Left ventricle myocardium inferior (tissue), 1 donor: ENCODE measurements at regions not wholly inside any gene's neighbourhood (a gene's known extent, or its start where the extent isn't known, plus 50 kb on each side); places are given as distances from the start of the nearest gene placed in this dataset.

Source experiments
- DNase-seq: peaks from one replicate; pipeline ENCODE4 v3.0.0-alpha.2; 2020
- H3K27ac ChIP-seq: fragments of 200-600 bp; replicated peaks from 2 replicates; pipeline ENCODE4 v1.8.0; 2021
- H3K27me3 ChIP-seq: fragments of 200-600 bp; 2 replicates; pipeline ENCODE4 v1.8.0; 2021; ENCODE audit warnings: low read depth
- H3K36me3 ChIP-seq: fragments of 200-600 bp; 2 replicates; pipeline ENCODE4 v1.8.0; 2021
- H3K4me1 ChIP-seq: fragments of 200-600 bp; 2 replicates; pipeline ENCODE4 v1.8.0; 2021
- H3K4me3 ChIP-seq: fragments of 200-600 bp; 2 replicates; pipeline ENCODE4 v1.8.0; 2021; ENCODE audit warnings: mild to moderate bottlenecking, moderate library complexity
- H3K9me3 ChIP-seq: fragments of 200-600 bp; replicated peaks from 2 replicates; pipeline ENCODE4 v1.8.0; 2021
- CTCF ChIP-seq: fragments of 200-600 bp; IDR thresholded peaks from 2 replicates; pipeline ENCODE4 v1.8.0; 2021; ENCODE audit warnings: antibody characterized with exemption, mild to moderate bottlenecking, borderline replicate concordance
- intact Hi-C: fragments of 100-400 bp; cut with micrococcal nuclease; formaldehyde crosslinking; loops from one replicate; pipeline ENCODE4 v1.11.0; 2022
- donor health status: DM: no; HTN: yes; CAD: no; lungs with severe emphysema.

- no peaks in the 10 kb centered on the region for H3K9me3 ChIP-seq
- no peak for DNase-seq
- no peaks in the 10 kb centered on the region for H3K27me3 ChIP-seq
- H3K4me1 ChIP-seq, result peaks cover 24% of the 10 kb centered on the region
- intact Hi-C loops, result no loop called here
- TF ChIP-seq CTCF, result no peak
- no peak overlapping the region for H3K4me3 ChIP-seq
- H3K27ac ChIP-seq, result no peak overlapping the region
- H3K36me3 ChIP-seq, result no peaks in the 10 kb centered on the region
These were observed 239.6 kb upstream of the PLEKHG7 start for GRCh38 chr12:92463171-92463570.

GRCh38 chr12:92462527-92462926 lies 240.3 kb upstream of the PLEKHG7 start:
- Histone ChIP-seq H3K27ac (no peak overlapping the region), H3K4me1 (peaks cover 17% of the 10 kb centered on the region), H3K9me3 (no peaks in the 10 kb centered on the region), H3K27me3 (no peaks in the 10 kb centered on the region), H3K4me3 (no peak overlapping the region), H3K36me3 (no peaks in the 10 kb centered on the region)
- no peak for DNase-seq
- TF ChIP-seq CTCF, result no peak
- intact Hi-C loops, result no loop called here

- H3K36me3 ChIP-seq, result no peaks in the 10 kb centered on the region
- H3K4me3 ChIP-seq, result no peak overlapping the region
- intact Hi-C loops, result no loop called here
- TF ChIP-seq CTCF, result no peak
- H3K4me1 ChIP-seq, result peaks cover 13% of the 10 kb centered on the region
- DNase-seq, result no peak
- no peaks in the 10 kb centered on the region for H3K9me3 ChIP-seq
- no peak overlapping the region for H3K27ac ChIP-seq
- no peaks in the 10 kb centered on the region for H3K27me3 ChIP-seq
These were observed 240.7 kb upstream of the PLEKHG7 start for GRCh38 chr12:92462049-92462448.

GRCh38 chr12:92459850-92460249 lies 242.9 kb upstream of the PLEKHG7 start:
- no peak for DNase-seq
- no peak overlapping the region for H3K4me3 ChIP-seq
- no peaks in the 10 kb centered on the region for H3K27me3 ChIP-seq
- no peaks in the 10 kb centered on the region for H3K36me3 ChIP-seq
- no peaks in the 10 kb centered on the region for H3K9me3 ChIP-seq
- TF ChIP-seq CTCF, result no peak
- no peak overlapping the region for H3K27ac ChIP-seq
- H3K4me1 ChIP-seq, result no peaks in the 10 kb centered on the region
- intact Hi-C loops, result no loop called here

GRCh38 chr12:92458996-92459395 lies 243.8 kb upstream of the PLEKHG7 start:
- H3K4me3 ChIP-seq, result no peak overlapping the region
- TF ChIP-seq CTCF, result no peak
- no peaks in the 10 kb centered on the region for H3K9me3 ChIP-seq
- H3K27ac ChIP-seq, result no peak overlapping the region
- H3K27me3 ChIP-seq, result no peaks in the 10 kb centered on the region
- no peak for DNase-seq
- no peaks in the 10 kb centered on the region for H3K4me1 ChIP-seq
- H3K36me3 ChIP-seq, result no peaks in the 10 kb centered on the region
- intact Hi-C loops, result no loop called here

GRCh38 chr12:92457458-92458180 lies 245.2 kb upstream of the PLEKHG7 start:
- Histone ChIP-seq H3K4me3 (no peak overlapping the region), H3K4me1 (no peaks in the 10 kb centered on the region), H3K27me3 (no peaks in the 10 kb centered on the region), H3K9me3 (no peaks in the 10 kb centered on the region), H3K27ac (no peak overlapping the region), H3K36me3 (no peaks in the 10 kb centered on the region)
- no peak for TF ChIP-seq CTCF
- no peak for DNase-seq
- intact Hi-C loops, result no loop called here
